ENCODE measurements at regions not wholly inside any gene's neighbourhood (a gene's known extent, or its start where the extent isn't known, plus 50 kb on each side); places are given as distances from the start of the nearest gene placed in this dataset.

- Mint-ChIP-seq H3K36me3 (no peaks in the 10 kb centered on the region), H3K4me1 (peaks cover 5% of the 10 kb centered on the region), H3K27me3 (peaks cover 5% of the 10 kb centered on the region), H3K27ac (no peak overlapping the region), H3K9me3 (no peaks in the 10 kb centered on the region), H3K4me3 (no peak overlapping the region)
- DNase-seq, result no peak
- CTCF ChIA-PET, result no interaction called here
Measured at GRCh38 chr4:100075056-100075455, 115.2 kb downstream of the DDIT4L start.

GRCh38 chr4:100071506-100071905 lies 118.8 kb downstream of the DDIT4L start:
- DNase-seq, result no peak
- H3K4me3 Mint-ChIP-seq, result no peak overlapping the region
- H3K27me3 Mint-ChIP-seq, result peaks cover 10% of the 10 kb centered on the region
- H3K4me1 Mint-ChIP-seq, result no peaks in the 10 kb centered on the region
- no peaks in the 10 kb centered on the region for H3K36me3 Mint-ChIP-seq
- no peak overlapping the region for H3K27ac Mint-ChIP-seq
- CTCF ChIA-PET, result no interaction called here
- no peaks in the 10 kb centered on the region for H3K9me3 Mint-ChIP-seq

- Mint-ChIP-seq H3K27ac (no peak overlapping the region), H3K9me3 (no peaks in the 10 kb centered on the region), H3K36me3 (no peaks in the 10 kb centered on the region), H3K4me3 (no peak overlapping the region), H3K27me3 (peaks cover 10% of the 10 kb centered on the region), H3K4me1 (no peaks in the 10 kb centered on the region)
- CTCF ChIA-PET, result no interaction called here
- DNase-seq, result no peak
Measured at GRCh38 chr4:100070868-100071267, 119.4 kb downstream of the DDIT4L start.

GRCh38 chr4:100069207-100069606 lies 119.1 kb upstream of the H2AZ1 start:
- Mint-ChIP-seq H3K4me3 (no peak overlapping the region), H3K4me1 (no peaks in the 10 kb centered on the region), H3K9me3 (no peaks in the 10 kb centered on the region), H3K27me3 (peaks cover 10% of the 10 kb centered on the region), H3K36me3 (no peaks in the 10 kb centered on the region), H3K27ac (no peak overlapping the region)
- DNase-seq, result no peak
- CTCF ChIA-PET, result no interaction called here

GRCh38 chr4:100067255-100067654 lies 117.2 kb upstream of the H2AZ1 start:
- Mint-ChIP-seq H3K36me3 (no peaks in the 10 kb centered on the region), H3K4me3 (no peak overlapping the region), H3K4me1 (no peaks in the 10 kb centered on the region), H3K27ac (no peak overlapping the region), H3K9me3 (no peaks in the 10 kb centered on the region), H3K27me3 (peaks cover 10% of the 10 kb centered on the region)
- CTCF ChIA-PET, result no interaction called here
- DNase-seq, result no peak

GRCh38 chr4:100063355-100063754 lies 113.3 kb upstream of the H2AZ1 start:
- Mint-ChIP-seq H3K4me1 (no peaks in the 10 kb centered on the region), H3K36me3 (no peaks in the 10 kb centered on the region), H3K9me3 (no peaks in the 10 kb centered on the region), H3K27ac (no peak overlapping the region), H3K27me3 (peaks cover 8% of the 10 kb centered on the region), H3K4me3 (no peak overlapping the region)
- CTCF ChIA-PET, result interaction anchor here (0.6 kb wide), 1 partner anchor 30 kb away, joined by 3 read pairs; no protein-coding TSS in a partner anchor
- no peak for DNase-seq

GRCh38 chr4:100062921-100063320 lies 112.8 kb upstream of the H2AZ1 start:
- no peaks in the 10 kb centered on the region for H3K4me1 Mint-ChIP-seq
- no peak overlapping the region for H3K27ac Mint-ChIP-seq
- H3K9me3 Mint-ChIP-seq, result no peaks in the 10 kb centered on the region
- no peak overlapping the region for H3K4me3 Mint-ChIP-seq
- no peaks in the 10 kb centered on the region for H3K36me3 Mint-ChIP-seq
- CTCF ChIA-PET, result interaction anchor here (0.6 kb wide), 1 partner anchor 30 kb away, joined by 3 read pairs; no protein-coding TSS in a partner anchor
- H3K27me3 Mint-ChIP-seq, result peaks cover 8% of the 10 kb centered on the region
- no peak for DNase-seq

- Mint-ChIP-seq H3K36me3 (no peaks in the 10 kb centered on the region), H3K4me3 (no peak overlapping the region), H3K27me3 (peaks cover 8% of the 10 kb centered on the region), H3K27ac (no peak overlapping the region), H3K4me1 (no peaks in the 10 kb centered on the region), H3K9me3 (no peaks in the 10 kb centered on the region)
- DNase-seq, result no peak
- CTCF ChIA-PET, result no interaction called here
Measured at GRCh38 chr4:100061835-100062234, 111.8 kb upstream of the H2AZ1 start.

- Mint-ChIP-seq H3K4me3 (no peak overlapping the region), H3K9me3 (no peaks in the 10 kb centered on the region), H3K27me3 (peaks cover 9% of the 10 kb centered on the region), H3K36me3 (no peaks in the 10 kb centered on the region), H3K4me1 (no peaks in the 10 kb centered on the region), H3K27ac (no peak overlapping the region)
- DNase-seq, result no peak
- CTCF ChIA-PET, result no interaction called here
Measured at GRCh38 chr4:100060765-100061416, 110.8 kb upstream of the H2AZ1 start.

GRCh38 chr4:100059467-100059866 lies 109.4 kb upstream of the H2AZ1 start:
- CTCF ChIA-PET, result no interaction called here
- H3K36me3 Mint-ChIP-seq, result no peaks in the 10 kb centered on the region
- no peak for DNase-seq
- H3K9me3 Mint-ChIP-seq, result no peaks in the 10 kb centered on the region
- H3K27ac Mint-ChIP-seq, result no peak overlapping the region
- no peaks in the 10 kb centered on the region for H3K4me1 Mint-ChIP-seq
- H3K4me3 Mint-ChIP-seq, result no peak overlapping the region
- H3K27me3 Mint-ChIP-seq, result peaks cover 11% of the 10 kb centered on the region

GRCh38 chr4:100056701-100057100 lies 106.6 kb upstream of the H2AZ1 start:
- CTCF ChIA-PET, result no interaction called here
- no peaks in the 10 kb centered on the region for H3K36me3 Mint-ChIP-seq
- no peaks in the 10 kb centered on the region for H3K9me3 Mint-ChIP-seq
- no peak overlapping the region for H3K4me3 Mint-ChIP-seq
- peaks cover 15% of the 10 kb centered on the region for H3K27me3 Mint-ChIP-seq
- H3K4me1 Mint-ChIP-seq, result no peaks in the 10 kb centered on the region
- H3K27ac Mint-ChIP-seq, result no peak overlapping the region
- DNase-seq, result no peak

GRCh38 chr4:100054071-100054470 lies 104.0 kb upstream of the H2AZ1 start:
- no peak for DNase-seq
- H3K9me3 Mint-ChIP-seq, result no peaks in the 10 kb centered on the region
- H3K36me3 Mint-ChIP-seq, result no peaks in the 10 kb centered on the region
- H3K27me3 Mint-ChIP-seq, result peaks cover 13% of the 10 kb centered on the region
- no peak overlapping the region for H3K27ac Mint-ChIP-seq
- CTCF ChIA-PET, result no interaction called here
- no peak overlapping the region for H3K4me3 Mint-ChIP-seq
- no peaks in the 10 kb centered on the region for H3K4me1 Mint-ChIP-seq

GRCh38 chr4:100049872-100050271 lies 99.8 kb upstream of the H2AZ1 start:
- CTCF ChIA-PET, result no interaction called here
- H3K9me3 Mint-ChIP-seq, result no peaks in the 10 kb centered on the region

GRCh38 chr4:100042711-100043110 lies 92.6 kb upstream of the H2AZ1 start:
- no peaks in the 10 kb centered on the region for H3K9me3 Mint-ChIP-seq
- no peak overlapping the region for H3K4me3 Mint-ChIP-seq
- CTCF ChIA-PET, result no interaction called here
- no peak for DNase-seq
- H3K36me3 Mint-ChIP-seq, result no peaks in the 10 kb centered on the region
- H3K27me3 Mint-ChIP-seq, result peaks cover 4% of the 10 kb centered on the region
- H3K27ac Mint-ChIP-seq, result no peak overlapping the region
- no peaks in the 10 kb centered on the region for H3K4me1 Mint-ChIP-seq

More at GRCh38 chr4:100049872-100050271, 99.8 kb upstream of the H2AZ1 start:
- peaks cover 7% of the 10 kb centered on the region for H3K27me3 Mint-ChIP-seq
- H3K4me3 Mint-ChIP-seq, result no peak overlapping the region
- no peaks in the 10 kb centered on the region for H3K4me1 Mint-ChIP-seq
- DNase-seq, result no peak
- H3K36me3 Mint-ChIP-seq, result no peaks in the 10 kb centered on the region
- no peak overlapping the region for H3K27ac Mint-ChIP-seq

- H3K4me3 Mint-ChIP-seq, result no peak overlapping the region
- H3K9me3 Mint-ChIP-seq, result no peaks in the 10 kb centered on the region
- H3K27ac Mint-ChIP-seq, result no peak overlapping the region
- DNase-seq, result no peak
- no peaks in the 10 kb centered on the region for H3K36me3 Mint-ChIP-seq
- no peaks in the 10 kb centered on the region for H3K4me1 Mint-ChIP-seq
- CTCF ChIA-PET, result no interaction called here
- peaks cover 4% of the 10 kb centered on the region for H3K27me3 Mint-ChIP-seq
Measured at GRCh38 chr4:100042235-100042634, 92.2 kb upstream of the H2AZ1 start.

- Mint-ChIP-seq H3K4me1 (no peaks in the 10 kb centered on the region), H3K4me3 (no peak overlapping the region), H3K27ac (no peak overlapping the region), H3K27me3 (peaks cover 4% of the 10 kb centered on the region), H3K9me3 (no peaks in the 10 kb centered on the region), H3K36me3 (no peaks in the 10 kb centered on the region)
- CTCF ChIA-PET, result no interaction called here
- DNase-seq, result no peak
Measured at GRCh38 chr4:100041646-100042045, 91.6 kb upstream of the H2AZ1 start.
